Tibial artery (tissue), 4 donors: ENCODE measurements at regions not wholly inside any gene's neighbourhood (a gene's known extent, or its start where the extent isn't known, plus 50 kb on each side); places are given as distances from the start of the nearest gene placed in this dataset.
A peak's percentile ranks its signal among the peaks of the same experiment; 100 is the strongest.

Source experiments
- DNase-seq, 2 donors: peaks; one replicate each; pipeline ENCODE4 v3.0.0-alpha.2; 2019
- H3K27ac ChIP-seq, 2 donors: fragments of 200-600 bp; sonication (generic) in 1 of 2; 1 replicate in 1 of 2; 2 replicates in 1 of 2; pipeline ENCODE4 v1.5.1; 2018 to 2019; ENCODE audit warnings: mild to moderate bottlenecking in 1 of 2
- H3K27me3 ChIP-seq, 2 donors: fragments of 200-600 bp; sonication (generic) in 1 of 2; one replicate each; pipeline versions ENCODE4 v1.5.1 to v1.6.0; 2016 to 2019
- H3K36me3 ChIP-seq, 3 donors: fragments of 200-600 bp; sonication (generic) in 2 of 3; one replicate each; pipeline ENCODE4 v1.5.1; 2016 to 2019; ENCODE audit warnings: mild to moderate bottlenecking in 2 of 3
- H3K4me1 ChIP-seq, 4 donors: fragments of 200-600 bp; sonication (generic) in 2 of 4; 1 replicate in 3 of 4; 2 replicates in 1 of 4; pipeline ENCODE4 v1.5.1; 2016 to 2019
- H3K4me3 ChIP-seq, 2 donors: fragments of 200-600 bp; sonication (generic) in 1 of 2; 1 replicate in 1 of 2; 2 replicates in 1 of 2; pipeline ENCODE4 v1.5.1; 2018 to 2019; ENCODE audit warnings: mild to moderate bottlenecking in 2 of 2
- H3K9me3 ChIP-seq, 3 donors: fragments of 200-600 bp; sonication (generic) in 1 of 3; one replicate each; pipeline ENCODE4 v1.5.1; 2016 to 2019
- CTCF ChIP-seq, 2 experiments: fragments of 200-600 bp in 1 of 2; fragments of 450-650 bp in 1 of 2; IDR thresholded peaks; one replicate each; pipeline ENCODE4 v1.5.1; 2017 to 2019; ENCODE audit warnings: antibody characterized with exemption in 2 of 2, mild to moderate bottlenecking in 1 of 2, moderate library complexity in 1 of 2
- intact Hi-C: fragments of 100-400 bp; cut with DNase I; formaldehyde crosslinking; loops from one replicate; pipeline ENCODE4 v1.15.0; 2023; ENCODE audit warnings: low total_unique reads

- intact Hi-C loops = no loop called here
- H3K27ac ChIP-seq = peak overlapping the region; percentile 2 to 8
These were observed 186.5 kb upstream of the TMEM72 start for GRCh38 chr10:44724415-44725174.

GRCh38 chr10:44725404-44725803, 185.7 kb upstream of the TMEM72 start:
- H3K27ac ChIP-seq = peak overlapping the region; percentile 2 to 8
- no peaks in the 10 kb centered on the region for H3K27me3 ChIP-seq
- H3K9me3 ChIP-seq = no peaks in the 10 kb centered on the region
- H3K4me3 ChIP-seq = no peak overlapping the region
- DNase-seq = no peak
- intact Hi-C loops = no loop called here
- no peaks in the 10 kb centered on the region for H3K36me3 ChIP-seq
- TF ChIP-seq CTCF (IDR thresholded peaks at IDR 0.05) = no peak
- H3K4me1 ChIP-seq = peaks cover 0 to 31% (median 20%) of the 10 kb centered on the region in 4 donors

More at GRCh38 chr10:44724415-44725174, 186.5 kb upstream of the TMEM72 start:
- no peak for TF ChIP-seq CTCF (IDR thresholded peaks at IDR 0.05)
- Histone ChIP-seq H3K9me3 (no peaks in the 10 kb centered on the region), H3K36me3 (no peaks in the 10 kb centered on the region), H3K4me1 (peaks cover 0 to 31% (median 20%) of the 10 kb centered on the region in 4 donors), H3K27me3 (no peaks in the 10 kb centered on the region), H3K4me3 (no peak overlapping the region)
- DNase-seq = peak in 1 of 2 donors; percentile 24

- Histone ChIP-seq H3K4me3 (no peak overlapping the region), H3K27me3 (no peaks in the 10 kb centered on the region), H3K36me3 (no peaks in the 10 kb centered on the region), H3K27ac (no peak overlapping the region), H3K4me1 (no peaks in the 10 kb centered on the region), H3K9me3 (peaks cover 0 to 4% (median 0%) of the 10 kb centered on the region in 3 donors)
- intact Hi-C loops = no loop called here
- no peak for DNase-seq
- TF ChIP-seq CTCF (IDR thresholded peaks at IDR 0.05) = no peak
These were observed 179.9 kb upstream of the TMEM72 start for GRCh38 chr10:44731283-44731682.

GRCh38 chr10:44733501-44734488, 177.3 kb upstream of the TMEM72 start:
- no peak for TF ChIP-seq CTCF (IDR thresholded peaks at IDR 0.05)
- no peak for DNase-seq
- intact Hi-C loops = no loop called here
- Histone ChIP-seq H3K4me1 (no peaks in the 10 kb centered on the region), H3K9me3 (peaks cover 0 to 4% (median 0%) of the 10 kb centered on the region in 3 donors), H3K27ac (no peak overlapping the region), H3K36me3 (no peaks in the 10 kb centered on the region), H3K4me3 (no peak overlapping the region), H3K27me3 (no peaks in the 10 kb centered on the region)

- no peak for DNase-seq
- TF ChIP-seq CTCF (IDR thresholded peaks at IDR 0.05) = no peak
- intact Hi-C loops = no loop called here
These were observed 168.9 kb upstream of the TMEM72 start for GRCh38 chr10:44742248-44742647.

More at GRCh38 chr10:44742248-44742647, 168.9 kb upstream of the TMEM72 start:
- Histone ChIP-seq H3K4me1 (no peaks in the 10 kb centered on the region), H3K4me3 (no peak overlapping the region), H3K27me3 (no peaks in the 10 kb centered on the region), H3K27ac (no peak overlapping the region), H3K36me3 (no peaks in the 10 kb centered on the region), H3K9me3 (no peaks in the 10 kb centered on the region)
